HT-29 (cell line): ENCODE measurements at regions not wholly inside any gene's neighbourhood (a gene's known extent, or its start where the extent isn't known, plus 50 kb on each side); places are given as distances from the start of the nearest gene placed in this dataset.

Experiments
- DNase-seq: peaks from one replicate; pipeline ENCODE4 v3.0.0-alpha.2; 2015; ENCODE audit warnings: low spot score

GRCh38 chr12:115267891-115268290 is 583.9 kb upstream of the TBX3 start:
- no peak for DNase-seq

- DNase-seq = no peak
These were observed 583.5 kb upstream of the TBX3 start for GRCh38 chr12:115267464-115267863.

GRCh38 chr12:115264605-115265004 is 580.6 kb upstream of the TBX3 start:
- no peak for DNase-seq

GRCh38 chr12:115261691-115262398 is 577.9 kb upstream of the TBX3 start:
- peak; percentile 59 for DNase-seq

GRCh38 chr12:115260762-115261675 is 577.0 kb upstream of the TBX3 start:
- no peak for DNase-seq

GRCh38 chr12:115259968-115260747 is 576.2 kb upstream of the TBX3 start:
- no peak for DNase-seq

- peak; percentile 30 for DNase-seq
These were observed 573.8 kb upstream of the TBX3 start for GRCh38 chr12:115257791-115258190.

- DNase-seq = no peak
These were observed 572.0 kb upstream of the TBX3 start for GRCh38 chr12:115255962-115256361.

GRCh38 chr12:115255257-115255656 is 571.3 kb upstream of the TBX3 start:
- DNase-seq = no peak

- no peak for DNase-seq
These were observed 569.1 kb upstream of the TBX3 start for GRCh38 chr12:115253049-115253448.

- DNase-seq = no peak
These were observed 567.8 kb upstream of the TBX3 start for GRCh38 chr12:115251727-115252126.

- DNase-seq = no peak
These were observed 565.8 kb upstream of the TBX3 start for GRCh38 chr12:115249671-115250278.

GRCh38 chr12:115245020-115245419 is 561.0 kb upstream of the TBX3 start:
- DNase-seq = no peak

- DNase-seq = no peak
These were observed 560.1 kb upstream of the TBX3 start for GRCh38 chr12:115243933-115244628.

- DNase-seq = no peak
These were observed 556.3 kb upstream of the TBX3 start for GRCh38 chr12:115240251-115240650.

GRCh38 chr12:115235880-115236279 is 551.9 kb upstream of the TBX3 start:
- DNase-seq = no peak

- no peak for DNase-seq
These were observed 550.0 kb upstream of the TBX3 start for GRCh38 chr12:115233891-115234543.

GRCh38 chr12:115232455-115233156 is 548.6 kb upstream of the TBX3 start:
- no peak for DNase-seq

GRCh38 chr12:115230606-115231005 is 546.6 kb upstream of the TBX3 start:
- no peak for DNase-seq

- DNase-seq = no peak
These were observed 545.5 kb upstream of the TBX3 start for GRCh38 chr12:115229517-115229916.
